ENCODE measurements at regions not wholly inside any gene's neighbourhood (a gene's known extent, or its start where the extent isn't known, plus 50 kb on each side); places are given as distances from the start of the nearest gene placed in this dataset.
A peak's percentile ranks its signal among the peaks of the same experiment; 100 is the strongest.

GRCh38 chr4:128349921-128350320 lies 62.3 kb upstream of the PGRMC2 start (continued):
- TF ChIP-seq ARNT (IDR thresholded peaks at IDR 0.05), result no peak
- TF ChIP-seq EP300 (IDR thresholded peaks at IDR 0.05; ENCODE audit: low read depth in 2 of 2, low read length in 2 of 2), result peak in 1 of 2 experiments; percentile 80; a peak in 2 of 4 replicates
- peak; percentile 61 for TF ChIP-seq EP300 (CRISPR knock-in tag; IDR thresholded peaks at IDR 0.05; ENCODE audit: borderline replicate concordance)
- TF ChIP-seq PHF20 (CRISPR knock-in tag; IDR thresholded peaks at IDR 0.05), result no peak
- peak; percentile 68; the same call in 1 of the 2 replicates for TF ChIP-seq JUNB (CRISPR knock-in tag; IDR thresholded peaks at IDR 0.05; ENCODE audit: borderline replicate concordance)
- peak; percentile 99 for TF ChIP-seq FOXA3 (CRISPR knock-in tag; IDR thresholded peaks at IDR 0.05)
- peak; percentile 43; the same call in 1 of the 2 replicates for TF ChIP-seq NFKBIZ (CRISPR knock-in tag; IDR thresholded peaks at IDR 0.05)
- TF ChIP-seq ZNF644 (CRISPR knock-in tag; IDR thresholded peaks at IDR 0.05; ENCODE audit: low read depth), result peak; percentile 56; the same call in 1 of the 2 replicates
- TF ChIP-seq GABPA (IDR thresholded peaks at IDR 0.05; ENCODE audit: low read depth, low read length), result no peak
- TF ChIP-seq GABPA (CRISPR knock-in tag; IDR thresholded peaks at IDR 0.05; ENCODE audit: low read depth), result no peak
- TF ChIP-seq ONECUT2 (CRISPR knock-in tag; IDR thresholded peaks at IDR 0.05), result no peak
- peak; percentile 62 for TF ChIP-seq SAP130 (CRISPR knock-in tag; IDR thresholded peaks at IDR 0.05; ENCODE audit: low read depth)
- no peak for TF ChIP-seq HNF1B (CRISPR knock-in tag; IDR thresholded peaks at IDR 0.05)
- no peak for TF ChIP-seq SP1 (IDR thresholded peaks at IDR 0.05)
- TF ChIP-seq SP1 (CRISPR knock-in tag; IDR thresholded peaks at IDR 0.05), result no peak
- TF ChIP-seq HDAC2 (CRISPR knock-in tag; IDR thresholded peaks at IDR 0.05), result peak; percentile 75; the same call in 1 of the 2 replicates
- no peak for TF ChIP-seq ATM (IDR thresholded peaks at IDR 0.05; ENCODE audit: borderline replicate concordance)
- TF ChIP-seq TBL1XR1 (IDR thresholded peaks at IDR 0.05; ENCODE audit: borderline replicate concordance, low read length, partially characterized antibody), result peak; percentile 56
- peak; percentile 95 for TF ChIP-seq HHEX (CRISPR knock-in tag; IDR thresholded peaks at IDR 0.05)
- peak; percentile 65; the same call in 1 of the 2 replicates for TF ChIP-seq ZNF670 (CRISPR knock-in tag; IDR thresholded peaks at IDR 0.05; ENCODE audit: borderline replicate concordance)
- no peak for TF ChIP-seq CTCF (CRISPR knock-in tag; IDR thresholded peaks at IDR 0.05)
- TF ChIP-seq ZNF414 (CRISPR knock-in tag; IDR thresholded peaks at IDR 0.05), result no peak
- peak; percentile 47; the same call in 1 of the 2 replicates for TF ChIP-seq ZNF792 (CRISPR knock-in tag; IDR thresholded peaks at IDR 0.05)
- peak; percentile 75; the same call in 1 of the 2 replicates for TF ChIP-seq MIER3 (CRISPR knock-in tag; IDR thresholded peaks at IDR 0.05; ENCODE audit: borderline replicate concordance)
- peak; percentile 85 for TF ChIP-seq ISL2 (CRISPR knock-in tag; IDR thresholded peaks at IDR 0.05)
- peak; percentile 85 for TF ChIP-seq NR2F2 (IDR thresholded peaks at IDR 0.05; ENCODE audit: borderline replicate concordance, low read depth)
- peak; percentile 93 for TF ChIP-seq CEBPG (CRISPR knock-in tag; IDR thresholded peaks at IDR 0.05)
- no peak for TF ChIP-seq SP4 (CRISPR knock-in tag; IDR thresholded peaks at IDR 0.05)
- no peak for TF ChIP-seq DRAP1 (CRISPR knock-in tag; IDR thresholded peaks at IDR 0.05)

All from HepG2 (cell line).